ENCODE measurements at regions not wholly inside any gene's neighbourhood (a gene's known extent, or its start where the extent isn't known, plus 50 kb on each side); places are given as distances from the start of the nearest gene placed in this dataset.
"Not testable (repeated sequence)": the region's sequence is repeated elsewhere in the genome, so short reads cannot be mapped to it uniquely, and the experiment has no call there.

- no peaks in the 10 kb centered on the region for H3K36me3 Mint-ChIP-seq
- H3K4me1 Mint-ChIP-seq, result no peaks in the 10 kb centered on the region
- H3K9me3 Mint-ChIP-seq, result peaks cover 23% of the 10 kb centered on the region
- no peak overlapping the region for H3K4me3 Mint-ChIP-seq
- H3K27ac Mint-ChIP-seq, result no peak overlapping the region
- no peaks in the 10 kb centered on the region for H3K27me3 Mint-ChIP-seq
Observed at GRCh38 chr7:125193263-125193662, 263.6 kb upstream of the POT1 start.

DNA sequence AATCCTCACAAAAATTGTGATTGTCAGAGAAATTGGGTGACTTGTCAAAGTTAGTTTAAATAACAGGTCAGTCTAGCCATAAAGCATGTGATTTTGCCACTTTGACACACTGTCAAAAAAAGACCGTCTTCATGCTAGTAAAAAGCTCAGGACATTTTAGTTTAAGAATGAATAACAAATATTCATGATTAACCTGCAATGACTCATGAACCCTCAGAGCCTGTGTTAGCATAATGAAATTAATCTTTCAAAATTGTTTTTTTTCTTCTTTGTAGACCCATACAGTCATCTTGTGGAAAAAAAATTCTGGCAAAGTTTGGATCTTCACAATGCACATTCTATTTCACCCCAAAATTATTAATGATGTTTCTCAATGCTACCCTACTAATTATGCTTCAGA, 255.2 kb upstream of the POT1 start:
- no peak overlapping the region for H3K4me3 Mint-ChIP-seq
- H3K4me1 Mint-ChIP-seq, result no peaks in the 10 kb centered on the region
- H3K9me3 Mint-ChIP-seq, result peaks cover 19% of the 10 kb centered on the region
- H3K27ac Mint-ChIP-seq, result no peak overlapping the region
- H3K36me3 Mint-ChIP-seq, result no peaks in the 10 kb centered on the region
- no peaks in the 10 kb centered on the region for H3K27me3 Mint-ChIP-seq

DNA sequence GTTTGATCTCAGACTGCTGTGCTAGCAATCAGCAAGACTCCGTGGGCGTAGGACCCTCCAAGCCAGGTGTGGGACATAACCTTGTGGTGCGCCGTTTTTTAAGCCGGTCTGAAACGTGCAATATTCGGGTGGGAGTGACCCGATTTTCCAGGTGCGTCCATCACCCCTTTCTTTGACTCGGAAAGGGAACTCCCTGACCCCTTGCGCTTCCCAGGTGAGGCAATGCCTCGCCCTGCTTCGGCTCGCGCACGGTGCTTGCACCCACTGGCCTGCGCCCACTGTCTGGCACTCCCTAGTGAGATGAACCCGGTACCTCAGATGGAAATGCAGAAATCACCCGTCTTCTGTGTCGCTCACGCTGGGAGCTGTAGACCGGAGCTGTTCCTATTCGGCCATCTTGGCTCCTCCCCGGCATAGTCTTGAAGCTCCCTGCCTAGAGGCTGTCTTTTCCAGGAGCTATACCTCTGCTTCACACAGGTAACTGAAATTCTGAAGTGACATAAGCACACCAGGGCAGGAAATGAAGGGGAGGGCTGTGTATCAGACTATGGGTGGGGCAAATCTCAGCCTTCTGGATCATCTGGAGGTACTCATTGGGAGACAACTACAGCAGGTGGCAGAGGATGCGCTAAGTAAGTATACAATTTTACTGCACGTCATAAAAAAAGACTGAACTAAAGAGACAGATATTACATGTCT, 252.1 kb upstream of the POT1 start:
- H3K27me3 Mint-ChIP-seq, H3K36me3 Mint-ChIP-seq, H3K4me3 Mint-ChIP-seq, H3K4me1 Mint-ChIP-seq, H3K27ac Mint-ChIP-seq: not testable (repeated sequence)
- H3K9me3 Mint-ChIP-seq, result peaks cover 12% of the 10 kb centered on the region

- H3K9me3 Mint-ChIP-seq, result peaks cover 6% of the 10 kb centered on the region
- H3K4me1 Mint-ChIP-seq, result no peaks in the 10 kb centered on the region
- no peak overlapping the region for H3K27ac Mint-ChIP-seq
- H3K36me3 Mint-ChIP-seq, result no peaks in the 10 kb centered on the region
- no peak overlapping the region for H3K4me3 Mint-ChIP-seq
- no peaks in the 10 kb centered on the region for H3K27me3 Mint-ChIP-seq
Observed at GRCh38 chr7:125173571-125173970, 243.9 kb upstream of the POT1 start.

DNA sequence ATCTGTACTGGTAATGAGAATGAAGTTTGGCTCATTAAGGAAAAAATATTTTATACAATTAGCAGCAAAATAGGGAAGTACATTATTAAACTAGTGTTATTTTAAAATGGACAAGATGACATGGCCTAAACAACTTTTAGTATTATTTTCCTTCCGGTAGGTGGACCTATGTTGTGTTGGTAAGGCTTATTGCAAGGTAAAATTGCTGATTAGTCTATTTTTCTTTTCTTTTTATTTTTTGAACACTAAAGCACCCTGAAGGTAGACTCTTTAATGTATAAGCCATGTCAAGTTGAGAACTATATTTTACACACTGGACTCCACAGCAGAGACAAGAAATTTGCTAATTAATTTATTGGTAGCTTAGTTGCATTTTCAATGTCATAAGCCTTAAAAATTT, 239.5 kb upstream of the POT1 start:
- H3K27me3 Mint-ChIP-seq, result no peaks in the 10 kb centered on the region
- H3K27ac Mint-ChIP-seq, result no peak overlapping the region
- H3K9me3 Mint-ChIP-seq, result no peaks in the 10 kb centered on the region
- H3K4me3 Mint-ChIP-seq, result no peak overlapping the region
- H3K36me3 Mint-ChIP-seq, result no peaks in the 10 kb centered on the region
- H3K4me1 Mint-ChIP-seq, result no peaks in the 10 kb centered on the region

DNA sequence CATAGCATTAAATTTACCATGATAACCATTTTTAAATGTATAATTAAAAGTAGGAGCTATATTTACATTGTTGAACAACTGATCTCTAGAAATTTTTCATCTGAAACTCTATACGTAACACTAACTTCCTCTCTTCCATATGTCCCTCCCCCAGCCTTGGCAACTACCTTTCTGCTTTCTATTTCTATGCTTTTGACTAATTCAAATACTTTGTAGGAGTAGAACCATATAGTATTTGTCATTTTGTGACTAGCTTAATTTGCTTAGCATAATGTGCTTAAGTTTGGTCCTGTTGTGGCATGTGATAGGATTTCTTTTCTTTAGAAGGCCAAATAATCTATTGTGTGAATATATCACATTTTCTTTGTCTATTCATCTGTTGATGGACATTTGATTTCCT, 225.3 kb upstream of the POT1 start:
- Mint-ChIP-seq H3K4me3 (no peak overlapping the region), H3K4me1 (no peaks in the 10 kb centered on the region), H3K9me3 (peaks cover 11% of the 10 kb centered on the region), H3K36me3 (no peaks in the 10 kb centered on the region), H3K27me3 (no peaks in the 10 kb centered on the region), H3K27ac (no peak overlapping the region)

- Mint-ChIP-seq H3K4me1 (no peaks in the 10 kb centered on the region), H3K27ac (no peak overlapping the region), H3K9me3 (no peaks in the 10 kb centered on the region), H3K4me3 (no peak overlapping the region), H3K36me3 (no peaks in the 10 kb centered on the region), H3K27me3 (no peaks in the 10 kb centered on the region)
Observed at GRCh38 chr7:125149151-125149550, 219.5 kb upstream of the POT1 start.

- no peak overlapping the region for H3K27ac Mint-ChIP-seq
- no peaks in the 10 kb centered on the region for H3K9me3 Mint-ChIP-seq
- no peaks in the 10 kb centered on the region for H3K36me3 Mint-ChIP-seq
- no peaks in the 10 kb centered on the region for H3K4me1 Mint-ChIP-seq
- no peaks in the 10 kb centered on the region for H3K27me3 Mint-ChIP-seq
- H3K4me3 Mint-ChIP-seq, result no peak overlapping the region
Observed at GRCh38 chr7:125147047-125147446, 217.4 kb upstream of the POT1 start.

DNA sequence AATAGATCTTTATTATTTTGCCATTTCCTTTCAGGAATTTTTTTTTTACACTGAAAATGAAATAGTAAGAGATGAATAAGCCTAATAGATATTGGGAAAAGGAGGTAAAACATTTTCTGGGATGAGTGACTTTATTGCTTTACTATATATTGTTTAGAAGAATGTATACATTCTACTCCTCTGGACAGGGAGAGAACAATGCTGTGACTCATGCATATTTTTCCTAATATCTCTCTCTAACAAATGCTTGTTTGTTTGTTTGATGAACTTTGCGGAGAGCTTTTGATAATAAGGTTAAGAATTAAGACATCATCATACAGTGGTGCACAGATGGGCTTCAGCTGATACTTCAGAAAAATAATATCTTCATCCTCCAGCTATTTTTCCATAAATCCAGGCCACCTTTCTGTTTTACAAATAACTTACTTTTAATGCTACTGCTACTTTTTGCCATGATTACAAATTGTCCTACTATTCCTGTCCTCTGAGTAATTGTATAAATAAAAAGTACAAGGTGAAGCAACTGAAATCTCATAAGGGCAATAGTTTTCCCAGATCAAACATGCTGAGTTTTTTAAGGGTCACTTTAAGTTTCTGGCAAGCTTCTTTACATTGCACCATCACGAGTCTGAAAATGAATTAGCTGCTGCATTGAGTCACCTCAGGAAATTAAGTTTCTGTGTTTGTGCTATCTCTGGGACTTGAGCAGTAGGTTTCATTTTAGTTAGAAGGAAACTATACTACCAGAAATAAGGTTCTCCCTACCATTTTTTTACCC, 207.3 kb upstream of the POT1 start:
- Mint-ChIP-seq H3K4me1 (no peaks in the 10 kb centered on the region), H3K36me3 (no peaks in the 10 kb centered on the region), H3K9me3 (no peaks in the 10 kb centered on the region), H3K27me3 (no peaks in the 10 kb centered on the region), H3K4me3 (no peak overlapping the region), H3K27ac (no peak overlapping the region)

GRCh38 chr7:125136341-125136740, 206.7 kb upstream of the POT1 start:
- no peaks in the 10 kb centered on the region for H3K9me3 Mint-ChIP-seq
- no peak overlapping the region for H3K27ac Mint-ChIP-seq
- no peaks in the 10 kb centered on the region for H3K4me1 Mint-ChIP-seq
- H3K36me3 Mint-ChIP-seq, result no peaks in the 10 kb centered on the region
- no peaks in the 10 kb centered on the region for H3K27me3 Mint-ChIP-seq
- H3K4me3 Mint-ChIP-seq, result no peak overlapping the region

- Mint-ChIP-seq H3K9me3 (no peaks in the 10 kb centered on the region), H3K27me3 (no peaks in the 10 kb centered on the region), H3K36me3 (no peaks in the 10 kb centered on the region), H3K27ac (no peak overlapping the region), H3K4me1 (no peaks in the 10 kb centered on the region), H3K4me3 (no peak overlapping the region)
Observed at GRCh38 chr7:125130173-125130572, 200.5 kb upstream of the POT1 start.

DNA sequence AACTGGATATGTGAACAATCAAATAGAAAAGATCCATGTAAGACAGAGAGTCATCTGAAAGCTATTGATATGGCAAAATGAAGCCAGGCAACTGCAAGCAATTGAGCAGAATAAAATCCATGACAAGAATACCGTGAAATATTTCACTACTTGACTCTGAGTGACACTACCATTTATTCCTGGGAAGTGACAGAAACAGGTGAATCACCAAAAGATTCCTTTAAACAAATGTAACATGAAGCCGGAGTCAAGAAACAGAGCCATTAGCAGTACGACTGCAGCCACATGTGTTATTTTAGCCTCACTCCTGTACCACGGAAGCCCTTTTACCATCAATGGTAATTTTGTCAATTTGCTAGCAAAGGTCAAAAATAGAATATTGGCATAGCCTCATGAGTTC, 197.7 kb upstream of the POT1 start:
- Mint-ChIP-seq H3K27me3 (no peaks in the 10 kb centered on the region), H3K4me3 (no peak overlapping the region), H3K36me3 (no peaks in the 10 kb centered on the region), H3K4me1 (no peaks in the 10 kb centered on the region), H3K27ac (no peak overlapping the region), H3K9me3 (no peaks in the 10 kb centered on the region)

GRCh38 chr7:125126376-125126775, 196.8 kb upstream of the POT1 start:
- H3K4me1 Mint-ChIP-seq, result no peaks in the 10 kb centered on the region
- H3K4me3 Mint-ChIP-seq, result no peak overlapping the region
- no peaks in the 10 kb centered on the region for H3K27me3 Mint-ChIP-seq
- no peak overlapping the region for H3K27ac Mint-ChIP-seq
- no peaks in the 10 kb centered on the region for H3K36me3 Mint-ChIP-seq
- no peaks in the 10 kb centered on the region for H3K9me3 Mint-ChIP-seq

DNA sequence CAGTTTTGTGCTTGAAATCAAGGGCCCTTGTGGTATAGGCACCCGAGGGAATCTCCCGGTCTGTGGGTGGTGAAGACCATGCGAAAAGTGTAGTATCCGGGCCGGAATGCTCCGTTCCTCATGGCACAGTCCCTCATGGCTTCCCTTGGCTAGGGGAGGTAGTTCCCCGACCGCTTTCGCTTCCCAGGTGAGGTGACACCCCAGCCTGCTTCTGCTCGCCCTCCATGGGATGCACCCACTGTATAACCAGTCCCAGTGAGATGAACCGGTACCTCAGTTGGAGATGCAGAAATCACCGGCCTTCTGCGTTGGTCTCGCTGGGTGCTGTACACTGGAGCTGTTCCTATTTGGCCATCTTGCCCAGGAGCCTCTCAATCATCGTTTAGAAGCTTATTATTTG, 195.7 kb upstream of the POT1 start:
- H3K4me3 Mint-ChIP-seq, result no peak overlapping the region
- no peak overlapping the region for H3K27ac Mint-ChIP-seq
- H3K27me3 Mint-ChIP-seq, result no peaks in the 10 kb centered on the region
- H3K9me3 Mint-ChIP-seq, result no peaks in the 10 kb centered on the region
- H3K36me3 Mint-ChIP-seq, result no peaks in the 10 kb centered on the region
- H3K4me1 Mint-ChIP-seq, result no peaks in the 10 kb centered on the region

GRCh38 chr7:125122173-125122572, 192.5 kb upstream of the POT1 start:
- H3K9me3 Mint-ChIP-seq, result no peaks in the 10 kb centered on the region
- no peaks in the 10 kb centered on the region for H3K4me1 Mint-ChIP-seq
- H3K27ac Mint-ChIP-seq, result no peak overlapping the region
- no peaks in the 10 kb centered on the region for H3K36me3 Mint-ChIP-seq
- H3K27me3 Mint-ChIP-seq, result no peaks in the 10 kb centered on the region
- no peak overlapping the region for H3K4me3 Mint-ChIP-seq

DNA sequence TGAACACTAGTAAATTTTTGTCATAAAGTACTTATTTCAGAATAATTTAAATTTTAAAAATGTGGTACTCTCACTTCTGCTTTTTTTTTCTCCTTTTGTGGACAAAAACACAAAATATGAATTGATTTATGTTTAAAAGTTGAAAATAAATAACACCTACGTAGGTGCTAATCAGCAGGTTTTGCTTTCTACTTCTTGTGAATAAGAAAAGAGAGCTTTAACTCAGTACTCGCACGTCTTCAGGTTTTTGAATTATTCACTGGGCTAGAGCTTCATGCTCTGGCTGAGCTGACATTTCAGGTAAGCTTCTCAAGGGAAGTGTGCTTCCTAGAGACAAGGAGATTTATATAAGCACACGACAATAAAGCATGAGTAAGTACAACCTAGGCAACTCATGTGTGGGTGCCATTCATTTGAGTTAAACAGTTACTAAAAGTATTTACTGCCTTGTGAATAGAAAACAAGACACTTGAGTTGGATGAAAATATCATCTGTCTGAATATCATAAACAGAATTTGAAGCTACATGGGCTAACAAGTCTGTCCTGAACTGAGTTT, 190.0 kb upstream of the POT1 start:
- Mint-ChIP-seq H3K27me3 (no peaks in the 10 kb centered on the region), H3K4me3 (no peak overlapping the region), H3K9me3 (no peaks in the 10 kb centered on the region), H3K4me1 (no peaks in the 10 kb centered on the region), H3K27ac (no peak overlapping the region), H3K36me3 (no peaks in the 10 kb centered on the region)
